Vagina (tissue), 2 donors: ENCODE measurements at regions not wholly inside any gene's neighbourhood (a gene's known extent, or its start where the extent isn't known, plus 50 kb on each side); places are given as distances from the start of the nearest gene placed in this dataset.

Experiments
- POLR2A ChIP-seq, 2 donors: fragments of 450-650 bp; IDR thresholded peaks; one replicate each; pipeline ENCODE4 v1.6.1; 2017; ENCODE audit warnings: antibody characterized with exemption in 2 of 2, mild to moderate bottlenecking in 2 of 2, moderate library complexity in 2 of 2
- TF ChIP-seq, protein P1 (sequence below), 3 experiments: fragments of 450-650 bp in 2 of 3; fragments of 200-600 bp in 1 of 3; sonication (generic) in 1 of 3; IDR thresholded peaks; one replicate each; pipeline ENCODE4 v1.5.1; 2017 to 2019; ENCODE audit warnings: antibody characterized with exemption in 3 of 3, mild to moderate bottlenecking in 2 of 3, moderate library complexity in 2 of 3

DNA sequence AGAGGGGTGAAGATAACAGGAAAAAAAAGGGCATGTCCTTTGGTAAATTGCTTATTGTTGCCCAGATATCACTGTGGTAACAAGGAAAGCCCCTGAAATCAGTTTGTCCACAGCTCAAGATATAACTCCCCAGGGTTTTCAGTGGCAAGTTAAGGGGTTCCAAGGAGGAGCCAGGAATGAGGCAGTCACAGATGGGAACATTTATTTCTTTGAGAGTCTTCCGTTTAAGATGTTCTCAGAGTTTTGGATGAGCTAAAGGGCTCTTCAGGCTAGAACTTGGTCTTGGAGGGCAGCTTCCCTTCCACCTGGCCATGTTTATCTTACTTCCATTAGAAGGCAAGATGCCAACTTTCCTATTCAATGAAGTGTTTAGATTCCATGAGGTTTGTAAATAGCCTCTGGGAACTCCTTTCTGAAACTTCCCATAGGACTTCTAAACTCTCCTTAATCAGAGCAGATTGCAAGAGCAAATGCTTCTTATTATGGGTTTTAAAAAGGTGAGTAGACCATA lies 277.6 kb upstream of the TNC start:
- TF ChIP-seq, protein P1, sequence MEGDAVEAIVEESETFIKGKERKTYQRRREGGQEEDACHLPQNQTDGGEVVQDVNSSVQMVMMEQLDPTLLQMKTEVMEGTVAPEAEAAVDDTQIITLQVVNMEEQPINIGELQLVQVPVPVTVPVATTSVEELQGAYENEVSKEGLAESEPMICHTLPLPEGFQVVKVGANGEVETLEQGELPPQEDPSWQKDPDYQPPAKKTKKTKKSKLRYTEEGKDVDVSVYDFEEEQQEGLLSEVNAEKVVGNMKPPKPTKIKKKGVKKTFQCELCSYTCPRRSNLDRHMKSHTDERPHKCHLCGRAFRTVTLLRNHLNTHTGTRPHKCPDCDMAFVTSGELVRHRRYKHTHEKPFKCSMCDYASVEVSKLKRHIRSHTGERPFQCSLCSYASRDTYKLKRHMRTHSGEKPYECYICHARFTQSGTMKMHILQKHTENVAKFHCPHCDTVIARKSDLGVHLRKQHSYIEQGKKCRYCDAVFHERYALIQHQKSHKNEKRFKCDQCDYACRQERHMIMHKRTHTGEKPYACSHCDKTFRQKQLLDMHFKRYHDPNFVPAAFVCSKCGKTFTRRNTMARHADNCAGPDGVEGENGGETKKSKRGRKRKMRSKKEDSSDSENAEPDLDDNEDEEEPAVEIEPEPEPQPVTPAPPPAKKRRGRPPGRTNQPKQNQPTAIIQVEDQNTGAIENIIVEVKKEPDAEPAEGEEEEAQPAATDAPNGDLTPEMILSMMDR (IDR thresholded peaks at IDR 0.05), result no peak
- no peak for TF ChIP-seq POLR2A (IDR thresholded peaks at IDR 0.05)
